GM12873 (cell line): ENCODE measurements at regions not wholly inside any gene's neighbourhood (a gene's known extent, or its start where the extent isn't known, plus 50 kb on each side); places are given as distances from the start of the nearest gene placed in this dataset.

Experiments
- CTCF ChIP-seq: IDR thresholded peaks from 2 replicates; pipeline ENCODE4 v1.5.1; 2012; ENCODE audit warnings: low read depth, mild to moderate bottlenecking, moderate library complexity, low read length, control low read depth; ENCODE audit not compliant: insufficient read depth; ENCODE audit errors: missing control alignments

GRCh38 chr4:59825104-59825503 is 1375.0 kb upstream of the ADGRL3 start:
- no peak for TF ChIP-seq CTCF

- TF ChIP-seq CTCF = no peak
These were observed 1368.4 kb upstream of the ADGRL3 start for GRCh38 chr4:59831746-59832145.

- TF ChIP-seq CTCF = no peak
These were observed 1365.2 kb upstream of the ADGRL3 start for GRCh38 chr4:59834943-59835342.

- TF ChIP-seq CTCF = no peak
These were observed 1362.4 kb upstream of the ADGRL3 start for GRCh38 chr4:59837751-59838150.

GRCh38 chr4:59838236-59838635 is 1361.9 kb upstream of the ADGRL3 start:
- no peak for TF ChIP-seq CTCF

GRCh38 chr4:59841698-59842097 is 1358.4 kb upstream of the ADGRL3 start:
- no peak for TF ChIP-seq CTCF

- no peak for TF ChIP-seq CTCF
These were observed 1351.7 kb upstream of the ADGRL3 start for GRCh38 chr4:59848457-59848856.

- TF ChIP-seq CTCF = no peak
These were observed 1344.3 kb upstream of the ADGRL3 start for GRCh38 chr4:59855630-59856352.
